ENCODE measurements at regions not wholly inside any gene's neighbourhood (a gene's known extent, or its start where the extent isn't known, plus 50 kb on each side); places are given as distances from the start of the nearest gene placed in this dataset.

DNA sequence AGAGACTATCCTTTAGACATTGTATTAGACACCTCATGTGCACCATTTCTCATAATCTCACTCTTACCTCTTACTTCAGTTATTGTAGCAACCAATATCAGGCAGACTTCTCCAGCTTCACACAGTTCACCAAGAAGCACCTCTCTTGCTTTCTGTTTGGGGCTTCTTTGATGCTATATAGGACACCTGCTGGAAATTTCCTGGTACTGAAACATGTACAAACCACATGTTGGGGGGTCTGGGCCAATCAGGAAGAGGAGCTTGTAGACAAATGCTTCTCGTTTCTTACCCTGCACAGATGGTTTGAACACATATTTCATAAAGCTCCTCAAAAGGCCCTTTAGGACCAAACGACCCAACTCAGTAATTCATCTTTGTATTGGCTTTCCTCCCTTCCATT is 212.1 kb downstream of the IZUMO3 start:
- TF ChIP-seq GABPA (IDR thresholded peaks at IDR 0.05; ENCODE audit: low read depth) (no peak), POLR2AphosphoS5 (IDR thresholded peaks at IDR 0.05; ENCODE audit: low read depth) (no peak)
- TF ChIP-seq, protein P1, sequence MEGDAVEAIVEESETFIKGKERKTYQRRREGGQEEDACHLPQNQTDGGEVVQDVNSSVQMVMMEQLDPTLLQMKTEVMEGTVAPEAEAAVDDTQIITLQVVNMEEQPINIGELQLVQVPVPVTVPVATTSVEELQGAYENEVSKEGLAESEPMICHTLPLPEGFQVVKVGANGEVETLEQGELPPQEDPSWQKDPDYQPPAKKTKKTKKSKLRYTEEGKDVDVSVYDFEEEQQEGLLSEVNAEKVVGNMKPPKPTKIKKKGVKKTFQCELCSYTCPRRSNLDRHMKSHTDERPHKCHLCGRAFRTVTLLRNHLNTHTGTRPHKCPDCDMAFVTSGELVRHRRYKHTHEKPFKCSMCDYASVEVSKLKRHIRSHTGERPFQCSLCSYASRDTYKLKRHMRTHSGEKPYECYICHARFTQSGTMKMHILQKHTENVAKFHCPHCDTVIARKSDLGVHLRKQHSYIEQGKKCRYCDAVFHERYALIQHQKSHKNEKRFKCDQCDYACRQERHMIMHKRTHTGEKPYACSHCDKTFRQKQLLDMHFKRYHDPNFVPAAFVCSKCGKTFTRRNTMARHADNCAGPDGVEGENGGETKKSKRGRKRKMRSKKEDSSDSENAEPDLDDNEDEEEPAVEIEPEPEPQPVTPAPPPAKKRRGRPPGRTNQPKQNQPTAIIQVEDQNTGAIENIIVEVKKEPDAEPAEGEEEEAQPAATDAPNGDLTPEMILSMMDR (IDR thresholded peaks at IDR 0.05; ENCODE audit: insufficient read depth, low read length) = no peak

Data from HL-60 (cell line).